ENCODE measurements at regions not wholly inside any gene's neighbourhood (a gene's known extent, or its start where the extent isn't known, plus 50 kb on each side); places are given as distances from the start of the nearest gene placed in this dataset.
"Not testable (repeated sequence)": the region's sequence is repeated elsewhere in the genome, so short reads cannot be mapped to it uniquely, and the experiment has no call there.

DNA sequence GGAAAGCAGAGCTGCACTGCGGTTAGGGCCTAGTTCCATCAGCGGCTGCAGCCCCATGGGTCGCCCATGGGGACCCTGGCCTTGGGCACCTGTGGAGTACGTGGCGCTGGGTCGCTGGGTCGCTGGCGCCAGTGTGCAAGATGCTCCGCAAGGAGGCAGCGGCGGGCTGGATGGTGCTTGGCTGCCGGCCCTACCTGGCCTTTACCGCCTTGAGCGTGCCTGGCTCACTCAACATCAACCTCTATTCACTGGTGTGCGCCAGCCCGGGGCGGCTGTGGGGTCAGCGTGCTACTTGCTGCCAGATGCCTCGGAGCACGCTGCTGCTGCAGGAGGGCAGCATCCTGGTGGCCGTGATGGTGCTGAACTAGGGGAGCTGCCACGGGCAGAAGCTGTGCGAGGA lies 85.1 kb upstream of the RHOU start:
- Histone ChIP-seq H3K27me3 (ENCODE audit: control insufficient read depth, insufficient read depth, low read length, poor library complexity, severe bottlenecking) (peaks cover 52% of the 10 kb centered on the region), H3K27ac (ENCODE audit: insufficient read depth, low read depth, low read length, poor library complexity, severe bottlenecking) (no peak overlapping the region), H3K4me1 (ENCODE audit: control insufficient read depth, insufficient read depth, low read length) (no peaks in the 10 kb centered on the region), H3K36me3 (ENCODE audit: control insufficient read depth, insufficient read depth, low read length) (no peaks in the 10 kb centered on the region), H3K9me3 (ENCODE audit: control insufficient read depth, low read length) (no peaks in the 10 kb centered on the region), H3K4me3 (ENCODE audit: insufficient read depth, low read depth, low read length) (no peak overlapping the region)
- WGBS, 2 experiments, result 90 to 91% methylated on average over 23 of the region's 23 CpGs

DNA sequence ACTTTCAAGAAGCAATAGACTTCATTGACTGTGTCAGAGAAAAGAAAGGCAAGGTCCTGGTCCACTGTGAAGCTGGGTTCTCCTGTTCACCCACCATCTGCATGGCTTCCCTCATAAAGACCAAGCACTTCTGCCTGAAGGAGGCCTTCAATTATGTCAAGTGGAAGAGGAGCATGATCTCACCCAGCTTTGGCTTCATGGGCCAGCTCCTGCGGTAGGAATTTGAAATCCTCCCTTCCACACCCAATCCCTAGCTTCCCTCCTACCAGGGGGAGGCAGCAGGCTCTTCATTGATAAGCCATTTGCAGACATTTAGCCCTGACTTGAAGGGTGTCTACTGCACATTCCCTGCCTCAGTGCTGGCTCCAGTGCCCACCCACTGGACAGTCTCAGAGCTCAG lies 84.3 kb upstream of the RHOU start:
- peaks cover 52% of the 10 kb centered on the region for H3K27me3 ChIP-seq (ENCODE audit: control insufficient read depth, insufficient read depth, low read length, poor library complexity, severe bottlenecking)

DNA sequence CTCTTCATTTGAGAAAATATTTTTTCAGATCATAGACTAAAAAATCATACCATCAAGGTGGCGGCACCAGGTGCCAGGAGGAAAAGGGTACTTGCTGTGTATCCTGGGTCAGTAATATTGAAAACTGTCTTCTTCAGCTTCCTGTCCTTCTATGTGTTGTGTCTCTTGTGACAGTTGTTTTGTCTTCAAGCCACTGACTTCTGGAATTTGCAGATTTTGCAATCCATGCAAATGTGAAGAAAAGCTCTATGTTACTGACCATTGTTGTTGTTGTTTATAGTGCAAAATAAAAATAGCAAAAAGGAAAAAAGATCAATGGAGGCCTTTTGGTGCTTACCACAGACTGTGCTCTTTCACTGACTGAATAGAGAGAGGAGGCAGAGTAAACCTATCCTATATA lies 83.2 kb upstream of the RHOU start:
- H3K4me1 ChIP-seq (ENCODE audit: control insufficient read depth, insufficient read depth, low read length), result no peaks in the 10 kb centered on the region
- H3K27me3 ChIP-seq (ENCODE audit: control insufficient read depth, insufficient read depth, low read length, poor library complexity, severe bottlenecking), result peaks cover 44% of the 10 kb centered on the region
- no peaks in the 10 kb centered on the region for H3K36me3 ChIP-seq (ENCODE audit: control insufficient read depth, insufficient read depth, low read length)
- no peaks in the 10 kb centered on the region for H3K9me3 ChIP-seq (ENCODE audit: control insufficient read depth, low read length)
- WGBS, 2 experiments, result 89 to 91% methylated on average over 1 of the region's 1 CpG
- H3K4me3 ChIP-seq (ENCODE audit: insufficient read depth, low read depth, low read length), result no peak overlapping the region
- H3K27ac ChIP-seq (ENCODE audit: insufficient read depth, low read depth, low read length, poor library complexity, severe bottlenecking), result no peak overlapping the region

More for the DNA sequence above, 84.3 kb upstream of the RHOU start:
- WGBS, 2 experiments, result 88 to 94% methylated on average over 1 of the region's 1 CpG
- Histone ChIP-seq H3K4me1 (ENCODE audit: control insufficient read depth, insufficient read depth, low read length) (no peaks in the 10 kb centered on the region), H3K27ac (ENCODE audit: insufficient read depth, low read depth, low read length, poor library complexity, severe bottlenecking) (no peak overlapping the region), H3K36me3 (ENCODE audit: control insufficient read depth, insufficient read depth, low read length) (no peaks in the 10 kb centered on the region), H3K4me3 (ENCODE audit: insufficient read depth, low read depth, low read length) (no peak overlapping the region), H3K9me3 (ENCODE audit: control insufficient read depth, low read length) (no peaks in the 10 kb centered on the region)

DNA sequence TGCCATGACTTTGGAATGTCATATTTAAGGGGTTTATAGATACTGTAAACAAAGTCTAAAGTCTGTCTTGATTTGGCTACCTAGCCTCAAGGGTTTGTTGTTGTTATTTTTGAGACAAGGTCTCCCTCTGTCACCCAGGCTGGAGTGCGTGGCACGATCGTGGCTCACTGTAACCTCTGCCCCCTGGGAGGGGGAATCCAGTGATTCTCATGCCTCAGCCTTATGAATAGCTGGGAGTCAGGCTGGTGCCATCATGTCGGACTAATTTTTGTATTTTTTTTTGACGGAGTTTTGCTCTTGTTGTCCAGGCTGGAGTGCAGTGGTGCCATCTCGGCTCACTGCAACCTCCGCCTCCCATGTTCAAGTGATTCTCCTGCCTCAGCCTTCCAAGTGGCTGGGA lies 82.2 kb upstream of the RHOU start:
- not testable (repeated sequence) for H3K36me3 ChIP-seq (ENCODE audit: control insufficient read depth, insufficient read depth, low read length); H3K4me3 ChIP-seq (ENCODE audit: insufficient read depth, low read depth, low read length); H3K4me1 ChIP-seq (ENCODE audit: control insufficient read depth, insufficient read depth, low read length); H3K9me3 ChIP-seq (ENCODE audit: control insufficient read depth, low read length); H3K27ac ChIP-seq (ENCODE audit: insufficient read depth, low read depth, low read length, poor library complexity, severe bottlenecking)
- peaks cover 35% of the 10 kb centered on the region for H3K27me3 ChIP-seq (ENCODE audit: control insufficient read depth, insufficient read depth, low read length, poor library complexity, severe bottlenecking)
- WGBS, 2 experiments, result 93% methylated on average over 7 of the region's 7 CpGs

DNA sequence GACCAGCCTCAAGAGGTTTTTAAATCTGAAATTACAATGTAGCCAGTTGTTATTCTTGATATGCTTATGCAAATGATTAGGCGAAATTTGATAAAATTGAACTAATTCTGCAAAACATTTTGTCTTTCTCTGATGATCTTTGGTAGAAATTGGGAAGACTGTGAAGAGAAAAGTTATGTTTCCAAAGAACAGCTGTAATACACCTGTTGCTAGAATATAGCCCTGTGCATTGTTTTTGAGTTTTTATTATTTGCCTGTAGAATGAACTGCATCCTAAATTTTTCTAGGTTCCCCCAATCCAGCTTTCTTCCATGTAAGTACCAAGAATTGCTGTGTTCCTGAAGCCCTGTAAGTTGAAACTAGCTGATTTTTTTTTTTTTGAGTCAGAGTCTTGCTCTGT lies 81.5 kb upstream of the RHOU start:
- WGBS, 2 experiments, result 92 to 94% methylated on average over 1 of the region's 1 CpG
- H3K27ac ChIP-seq (ENCODE audit: insufficient read depth, low read depth, low read length, poor library complexity, severe bottlenecking), result no peak overlapping the region
- H3K27me3 ChIP-seq (ENCODE audit: control insufficient read depth, insufficient read depth, low read length, poor library complexity, severe bottlenecking), result peaks cover 28% of the 10 kb centered on the region
- H3K4me3 ChIP-seq (ENCODE audit: insufficient read depth, low read depth, low read length), result no peak overlapping the region
- H3K9me3 ChIP-seq (ENCODE audit: control insufficient read depth, low read length), result no peaks in the 10 kb centered on the region
- no peaks in the 10 kb centered on the region for H3K4me1 ChIP-seq (ENCODE audit: control insufficient read depth, insufficient read depth, low read length)
- H3K36me3 ChIP-seq (ENCODE audit: control insufficient read depth, insufficient read depth, low read length), result no peaks in the 10 kb centered on the region

DNA sequence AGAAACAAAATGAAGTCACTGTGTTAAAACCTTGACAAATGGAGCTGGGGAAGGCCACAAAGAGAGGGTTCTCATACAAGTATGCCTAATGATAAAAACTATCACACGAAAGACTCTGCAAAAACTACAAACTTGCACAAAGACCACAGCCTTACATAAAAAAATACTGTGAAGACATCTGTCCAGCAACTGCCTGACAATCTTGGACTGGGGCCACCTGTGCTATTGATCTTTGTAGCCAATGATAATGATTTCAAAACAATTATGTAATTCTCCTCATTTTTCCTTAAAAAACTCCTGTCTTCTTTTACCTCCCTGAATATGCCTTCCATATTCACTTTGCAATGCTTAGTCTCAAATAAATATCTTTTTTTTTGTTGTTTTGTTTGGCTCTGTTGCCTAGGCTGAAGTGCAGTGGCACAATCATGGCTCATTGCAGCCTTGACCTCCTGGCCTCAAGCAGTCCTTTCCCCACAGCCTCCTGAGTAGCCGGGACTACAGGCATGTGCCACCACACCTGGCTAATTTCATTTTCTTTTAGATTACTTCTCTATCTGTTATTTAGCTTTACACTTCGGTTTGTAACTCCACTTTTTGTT lies 79.4 kb upstream of the RHOU start:
- no peak overlapping the region for H3K27ac ChIP-seq (ENCODE audit: insufficient read depth, low read depth, low read length, poor library complexity, severe bottlenecking)
- whole genome bisulfite sequencing, 2 experiments, result 86 to 89% methylated on average over 3 of the region's 3 CpGs
- peaks cover 6% of the 10 kb centered on the region for H3K27me3 ChIP-seq (ENCODE audit: control insufficient read depth, insufficient read depth, low read length, poor library complexity, severe bottlenecking)
- H3K4me1 ChIP-seq (ENCODE audit: control insufficient read depth, insufficient read depth, low read length), result no peaks in the 10 kb centered on the region
- H3K36me3 ChIP-seq (ENCODE audit: control insufficient read depth, insufficient read depth, low read length), result no peaks in the 10 kb centered on the region
- no peak overlapping the region for H3K4me3 ChIP-seq (ENCODE audit: insufficient read depth, low read depth, low read length)
- H3K9me3 ChIP-seq (ENCODE audit: control insufficient read depth, low read length), result no peaks in the 10 kb centered on the region

DNA sequence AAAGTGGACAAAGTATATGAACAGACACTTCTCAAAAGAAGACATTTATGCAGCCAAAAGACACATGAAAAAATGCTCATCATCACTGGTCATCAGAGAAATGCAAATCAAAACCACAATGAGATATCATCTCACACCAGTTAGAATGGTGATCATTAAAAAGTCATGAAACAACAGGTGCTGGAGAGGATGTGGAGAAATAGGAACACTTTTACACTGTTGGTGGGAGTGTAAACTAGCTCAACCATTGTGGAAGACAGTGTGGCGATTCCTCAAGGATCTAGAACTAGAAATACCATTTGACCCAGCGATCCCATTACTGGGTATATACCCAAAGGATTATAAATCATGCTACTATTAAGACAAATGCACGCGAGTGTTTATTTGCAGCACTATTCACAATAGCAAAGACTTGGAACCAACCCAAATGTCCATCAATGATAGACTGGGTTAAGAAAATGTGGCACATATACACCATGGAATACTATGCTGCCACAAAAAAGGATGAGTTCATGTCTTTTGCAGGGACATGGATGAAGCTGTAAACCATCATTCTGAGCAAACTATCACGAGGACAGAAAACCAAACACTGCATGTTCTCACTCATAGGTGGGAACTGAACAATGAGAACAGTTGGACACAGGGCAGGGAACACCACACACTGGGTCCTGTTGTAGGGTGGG lies 73.1 kb upstream of the RHOU start:
- not testable (repeated sequence) for H3K36me3 ChIP-seq (ENCODE audit: control insufficient read depth, insufficient read depth, low read length); H3K27me3 ChIP-seq (ENCODE audit: control insufficient read depth, insufficient read depth, low read length, poor library complexity, severe bottlenecking); H3K4me1 ChIP-seq (ENCODE audit: control insufficient read depth, insufficient read depth, low read length); H3K27ac ChIP-seq (ENCODE audit: insufficient read depth, low read depth, low read length, poor library complexity, severe bottlenecking); H3K9me3 ChIP-seq (ENCODE audit: control insufficient read depth, low read length); H3K4me3 ChIP-seq (ENCODE audit: insufficient read depth, low read depth, low read length)
- 92 to 96% methylated on average over 4 to 5 of the region's 5 CpGs for WGBS, 2 experiments

DNA sequence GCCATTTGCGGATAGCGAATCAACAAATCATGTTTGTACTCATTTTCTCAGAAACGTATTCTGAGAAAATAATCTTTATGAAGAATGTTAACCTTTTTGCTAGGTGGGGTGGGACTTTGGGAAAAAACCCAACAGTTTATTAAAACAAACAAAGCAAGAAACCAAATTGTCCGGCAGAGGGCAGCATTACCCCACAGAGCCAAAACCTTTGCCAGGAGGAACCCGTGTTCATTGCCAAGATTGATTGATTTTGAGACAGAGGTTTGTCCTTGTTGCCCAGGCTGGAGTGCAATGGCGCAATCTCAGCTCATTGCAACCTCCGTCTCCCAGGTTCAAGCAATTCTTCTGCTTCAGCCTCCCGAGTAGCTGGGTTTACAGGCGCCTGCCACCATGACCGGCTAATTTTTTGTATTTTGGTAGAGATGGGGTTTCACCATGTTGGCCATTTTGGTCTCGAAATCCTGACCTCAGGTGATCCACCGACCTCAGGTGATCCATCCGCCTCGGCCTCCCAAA lies 70.8 kb upstream of the RHOU start:
- Histone ChIP-seq H3K9me3 (ENCODE audit: control insufficient read depth, low read length) (no peaks in the 10 kb centered on the region), H3K36me3 (ENCODE audit: control insufficient read depth, insufficient read depth, low read length) (no peaks in the 10 kb centered on the region), H3K27ac (ENCODE audit: insufficient read depth, low read depth, low read length, poor library complexity, severe bottlenecking) (no peak overlapping the region), H3K4me1 (ENCODE audit: control insufficient read depth, insufficient read depth, low read length) (no peaks in the 10 kb centered on the region), H3K4me3 (ENCODE audit: insufficient read depth, low read depth, low read length) (no peak overlapping the region), H3K27me3 (ENCODE audit: control insufficient read depth, insufficient read depth, low read length, poor library complexity, severe bottlenecking) (no peaks in the 10 kb centered on the region)
- 51 to 56% methylated on average over 13 to 14 of the region's 14 CpGs for WGBS, 2 experiments

DNA sequence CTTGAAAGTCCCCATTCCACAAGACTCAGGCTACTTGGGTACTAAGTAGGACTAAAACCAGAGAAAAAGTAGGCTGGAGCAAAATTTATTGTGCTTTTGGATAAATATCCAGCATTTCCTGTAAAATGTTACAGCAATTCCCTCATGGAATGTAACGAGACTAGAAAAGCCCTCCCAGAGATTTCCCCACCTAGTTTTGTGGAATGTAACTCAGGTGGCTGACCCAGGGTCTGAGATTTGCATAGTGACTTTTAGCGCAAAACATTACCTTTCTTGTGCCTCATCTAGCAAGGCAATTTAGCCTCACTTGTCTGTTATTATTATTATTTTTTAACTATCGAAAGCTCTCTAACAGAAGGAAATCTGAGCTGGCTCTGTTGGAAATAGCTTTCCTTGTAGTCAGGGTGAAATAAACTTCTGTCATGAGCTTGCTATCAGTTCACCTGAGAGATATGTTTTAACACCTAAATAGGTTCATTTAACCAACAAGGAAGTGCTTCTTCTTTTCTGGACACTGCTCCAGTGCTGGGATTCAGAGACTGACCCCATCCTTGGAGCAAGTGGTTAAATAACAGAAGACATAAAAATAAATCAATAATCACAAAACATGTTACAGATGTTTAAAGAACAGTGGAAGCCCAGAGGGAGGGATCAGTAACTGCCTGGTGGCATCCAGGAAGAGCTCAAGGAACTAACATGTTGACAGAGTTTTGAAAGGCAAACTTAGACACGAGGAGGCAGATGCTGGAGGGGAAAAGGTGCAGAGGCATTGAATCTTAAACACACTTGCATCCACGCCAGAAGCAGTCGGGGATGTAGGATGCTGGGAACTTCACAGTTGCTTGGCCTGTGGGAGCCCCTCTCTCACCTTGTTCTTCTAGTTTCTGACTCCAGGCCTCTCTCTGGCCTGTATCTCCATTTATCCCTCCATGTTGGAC lies 68.3 kb upstream of the RHOU start:
- WGBS, 2 experiments, result 82 to 89% methylated on average over 6 of the region's 6 CpGs
- Histone ChIP-seq H3K27ac (ENCODE audit: insufficient read depth, low read depth, low read length, poor library complexity, severe bottlenecking) (no peak overlapping the region), H3K27me3 (ENCODE audit: control insufficient read depth, insufficient read depth, low read length, poor library complexity, severe bottlenecking) (no peaks in the 10 kb centered on the region), H3K4me3 (ENCODE audit: insufficient read depth, low read depth, low read length) (no peak overlapping the region), H3K36me3 (ENCODE audit: control insufficient read depth, insufficient read depth, low read length) (no peaks in the 10 kb centered on the region), H3K4me1 (ENCODE audit: control insufficient read depth, insufficient read depth, low read length) (no peaks in the 10 kb centered on the region), H3K9me3 (ENCODE audit: control insufficient read depth, low read length) (no peaks in the 10 kb centered on the region)
